BJ (cell line): ENCODE measurements at regions not wholly inside any gene's neighbourhood (a gene's known extent, or its start where the extent isn't known, plus 50 kb on each side); places are given as distances from the start of the nearest gene placed in this dataset.
"Not testable (repeated sequence)": the region's sequence is repeated elsewhere in the genome, so short reads cannot be mapped to it uniquely, and the experiment has no call there.

Source experiments
- CTCF ChIA-PET: fragments of 350-600 bp; formaldehyde crosslinking; extraction: SDS; loops from one replicate; lab custom pipeline; 2021; ENCODE audit warnings: antibody characterized with exemption, inconsistent platforms; lab: Yijun Ruan, JAX
- POLR2A ChIA-PET: fragments of 300-600 bp; sonication (Branson Sonifier 250); formaldehyde crosslinking; extraction: SDS; loops from one replicate; lab custom pipeline; 2021; ENCODE audit warnings: antibody characterized with exemption; lab: Charles Lee
- DNase-seq: peaks from one replicate; pipeline ENCODE4 v3.0.0-alpha.2; 2011; ENCODE audit warnings: low read depth
- H3K27me3 ChIP-seq: 2 replicates; pipeline ENCODE4 v1.6.0; 2011; ENCODE audit warnings: low read length; ENCODE audit not compliant: control insufficient read depth, insufficient read depth
- H3K36me3 ChIP-seq: 2 replicates; pipeline ENCODE4 v1.5.1; 2011; ENCODE audit warnings: low read length; ENCODE audit not compliant: control insufficient read depth, insufficient read depth
- H3K4me3 ChIP-seq: 2 replicates; pipeline ENCODE4 v1.5.1; 2011; ENCODE audit warnings: low read depth, mild to moderate bottlenecking, control low read depth, low read length
- TF ChIP-seq, protein P1 (sequence below): IDR thresholded peaks from 2 replicates; pipeline ENCODE4 v1.5.1; 2011; ENCODE audit warnings: low read depth, mild to moderate bottlenecking, control low read depth, inconsistent platforms, low read length, moderate library complexity; ENCODE audit not compliant: insufficient read depth

DNA sequence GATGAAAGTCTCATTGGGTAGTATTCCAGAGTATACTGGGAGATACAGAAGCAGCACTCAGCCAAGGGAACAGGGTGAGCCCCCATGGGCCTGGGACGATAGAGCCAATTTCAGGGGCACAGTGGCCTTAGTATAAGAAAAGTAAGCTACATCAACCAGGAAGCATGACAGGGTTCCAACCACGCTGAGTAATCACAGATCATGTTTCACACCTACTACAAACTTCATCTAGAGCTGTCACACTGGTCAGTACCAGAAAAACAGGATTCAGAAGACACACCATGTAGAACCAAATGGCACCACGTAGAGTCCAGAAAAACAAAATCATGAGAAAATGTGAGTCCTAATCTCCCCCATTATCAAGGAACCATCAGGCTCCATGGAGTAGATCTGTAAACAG, 1292.4 kb upstream of the MIR17HG start:
- no peaks in the 10 kb centered on the region for H3K36me3 ChIP-seq
- DNase-seq = no peak
- H3K4me3 ChIP-seq = no peak overlapping the region
- POLR2A ChIA-PET = no interaction called here
- TF ChIP-seq, protein P1, sequence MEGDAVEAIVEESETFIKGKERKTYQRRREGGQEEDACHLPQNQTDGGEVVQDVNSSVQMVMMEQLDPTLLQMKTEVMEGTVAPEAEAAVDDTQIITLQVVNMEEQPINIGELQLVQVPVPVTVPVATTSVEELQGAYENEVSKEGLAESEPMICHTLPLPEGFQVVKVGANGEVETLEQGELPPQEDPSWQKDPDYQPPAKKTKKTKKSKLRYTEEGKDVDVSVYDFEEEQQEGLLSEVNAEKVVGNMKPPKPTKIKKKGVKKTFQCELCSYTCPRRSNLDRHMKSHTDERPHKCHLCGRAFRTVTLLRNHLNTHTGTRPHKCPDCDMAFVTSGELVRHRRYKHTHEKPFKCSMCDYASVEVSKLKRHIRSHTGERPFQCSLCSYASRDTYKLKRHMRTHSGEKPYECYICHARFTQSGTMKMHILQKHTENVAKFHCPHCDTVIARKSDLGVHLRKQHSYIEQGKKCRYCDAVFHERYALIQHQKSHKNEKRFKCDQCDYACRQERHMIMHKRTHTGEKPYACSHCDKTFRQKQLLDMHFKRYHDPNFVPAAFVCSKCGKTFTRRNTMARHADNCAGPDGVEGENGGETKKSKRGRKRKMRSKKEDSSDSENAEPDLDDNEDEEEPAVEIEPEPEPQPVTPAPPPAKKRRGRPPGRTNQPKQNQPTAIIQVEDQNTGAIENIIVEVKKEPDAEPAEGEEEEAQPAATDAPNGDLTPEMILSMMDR = no peak
- CTCF ChIA-PET = no interaction called here
- no peaks in the 10 kb centered on the region for H3K27me3 ChIP-seq

GRCh38 chr13:90055760-90056159, 1291.7 kb upstream of the MIR17HG start:
- DNase-seq = no peak
- no peaks in the 10 kb centered on the region for H3K36me3 ChIP-seq
- no peaks in the 10 kb centered on the region for H3K27me3 ChIP-seq
- CTCF ChIA-PET = no interaction called here
- POLR2A ChIA-PET = no interaction called here
- TF ChIP-seq, protein P1 = no peak
- H3K4me3 ChIP-seq = no peak overlapping the region

DNA sequence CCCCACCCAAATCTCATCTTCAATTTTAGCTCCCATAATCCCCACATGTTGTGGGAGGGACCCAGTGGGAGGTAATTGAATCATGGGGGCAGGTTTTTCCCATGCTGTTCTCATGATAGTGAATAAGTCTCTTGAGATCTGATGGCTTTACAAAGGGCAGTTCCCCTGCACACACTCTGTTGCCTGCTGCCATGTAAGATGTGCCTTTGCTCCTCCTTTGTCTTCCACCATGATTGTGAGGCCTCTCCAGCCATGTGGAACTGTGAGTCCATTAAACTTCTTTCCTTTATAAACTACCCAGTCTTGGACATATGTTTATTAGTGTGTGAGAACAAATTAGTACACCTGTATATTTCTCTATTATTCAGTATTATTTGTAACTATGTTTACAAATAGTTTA, 1283.3 kb upstream of the MIR17HG start:
- POLR2A ChIA-PET, H3K27me3 ChIP-seq, CTCF ChIA-PET, DNase-seq, H3K4me3 ChIP-seq, H3K36me3 ChIP-seq: not testable (repeated sequence)

DNA sequence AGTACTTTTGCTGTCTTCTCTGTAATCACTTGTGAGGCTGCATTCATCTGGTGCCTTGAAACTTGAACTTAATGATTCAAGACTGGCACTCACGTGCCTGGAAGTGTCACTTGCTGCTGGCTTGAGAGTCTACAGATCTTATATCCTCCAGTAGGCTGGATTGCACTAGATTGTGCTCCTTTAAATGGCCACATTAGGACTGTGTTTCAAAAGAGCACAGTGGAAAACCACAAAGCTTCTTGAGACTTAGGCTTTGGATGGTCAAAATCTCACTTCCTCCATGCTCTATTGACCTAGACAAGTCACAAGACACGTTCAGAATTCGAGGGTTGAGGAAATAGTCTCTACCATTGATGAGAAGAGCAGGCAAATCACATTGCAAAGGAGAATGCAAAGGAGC, 1278.8 kb upstream of the MIR17HG start:
- no peak for DNase-seq
- TF ChIP-seq, protein P1 = no peak
- Histone ChIP-seq H3K36me3 (no peaks in the 10 kb centered on the region), H3K4me3 (no peak overlapping the region), H3K27me3 (no peaks in the 10 kb centered on the region)
- ChIA-PET POLR2A (no interaction called here), CTCF (no interaction called here)

- H3K27me3 ChIP-seq = no peaks in the 10 kb centered on the region
- H3K36me3 ChIP-seq = no peaks in the 10 kb centered on the region
- ChIA-PET CTCF (no interaction called here), POLR2A (no interaction called here)
- no peak overlapping the region for H3K4me3 ChIP-seq
- TF ChIP-seq, protein P1 = no peak
- DNase-seq = no peak
Observed at GRCh38 chr13:90070362-90070761, 1277.1 kb upstream of the MIR17HG start.

- Histone ChIP-seq H3K4me3 (no peak overlapping the region), H3K36me3 (no peaks in the 10 kb centered on the region), H3K27me3 (no peaks in the 10 kb centered on the region)
- DNase-seq = no peak
- CTCF ChIA-PET = no interaction called here
- POLR2A ChIA-PET = no interaction called here
- TF ChIP-seq, protein P1 = no peak
Observed at GRCh38 chr13:90070837-90071525, 1276.5 kb upstream of the MIR17HG start.
